ENCODE measurements at regions not wholly inside any gene's neighbourhood (a gene's known extent, or its start where the extent isn't known, plus 50 kb on each side); places are given as distances from the start of the nearest gene placed in this dataset.

DNA sequence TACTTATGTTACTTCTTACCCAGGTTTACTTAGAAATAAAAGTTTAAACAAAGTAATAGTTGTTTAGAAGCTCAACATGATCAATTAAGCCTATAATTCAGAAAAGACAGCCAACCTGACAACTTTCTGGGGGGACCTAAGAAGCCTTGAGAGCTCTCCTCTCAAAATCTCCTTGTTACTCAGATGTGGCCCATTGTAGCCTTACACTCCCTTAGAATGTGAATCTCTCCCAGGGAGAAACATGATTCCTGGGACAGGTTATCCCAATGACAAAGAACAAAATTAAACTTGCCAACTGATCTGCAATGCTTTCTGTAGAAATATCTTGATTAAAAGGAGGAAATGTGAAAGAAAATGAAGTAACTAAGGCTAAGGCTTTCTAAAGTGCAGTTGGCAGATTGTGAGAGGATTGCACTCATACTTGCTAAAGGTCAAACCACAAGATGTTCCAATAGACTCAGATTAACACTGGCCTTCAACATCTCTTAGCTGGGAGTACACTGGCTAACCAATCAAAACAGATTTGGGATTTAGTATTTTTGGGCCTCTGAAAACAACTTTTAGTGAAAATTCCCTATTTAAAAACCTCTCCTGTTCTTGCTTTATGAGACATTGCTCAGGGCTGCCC lies 72.3 kb upstream of the TMX1 start:
- Mint-ChIP-seq H3K36me3 (no peaks in the 10 kb centered on the region), H3K4me1 (peaks cover 16% of the 10 kb centered on the region), H3K27me3 (ENCODE audit: low read depth) (peaks cover 2% of the 10 kb centered on the region), H3K4me3 (no peak overlapping the region), H3K27ac (no peak overlapping the region), H3K9me3 (no peaks in the 10 kb centered on the region)
- DNase-seq (ENCODE audit: low spot score in 2 of 2, unreplicated experiment in 2 of 2): no peak
- TF ChIP-seq, protein P1, sequence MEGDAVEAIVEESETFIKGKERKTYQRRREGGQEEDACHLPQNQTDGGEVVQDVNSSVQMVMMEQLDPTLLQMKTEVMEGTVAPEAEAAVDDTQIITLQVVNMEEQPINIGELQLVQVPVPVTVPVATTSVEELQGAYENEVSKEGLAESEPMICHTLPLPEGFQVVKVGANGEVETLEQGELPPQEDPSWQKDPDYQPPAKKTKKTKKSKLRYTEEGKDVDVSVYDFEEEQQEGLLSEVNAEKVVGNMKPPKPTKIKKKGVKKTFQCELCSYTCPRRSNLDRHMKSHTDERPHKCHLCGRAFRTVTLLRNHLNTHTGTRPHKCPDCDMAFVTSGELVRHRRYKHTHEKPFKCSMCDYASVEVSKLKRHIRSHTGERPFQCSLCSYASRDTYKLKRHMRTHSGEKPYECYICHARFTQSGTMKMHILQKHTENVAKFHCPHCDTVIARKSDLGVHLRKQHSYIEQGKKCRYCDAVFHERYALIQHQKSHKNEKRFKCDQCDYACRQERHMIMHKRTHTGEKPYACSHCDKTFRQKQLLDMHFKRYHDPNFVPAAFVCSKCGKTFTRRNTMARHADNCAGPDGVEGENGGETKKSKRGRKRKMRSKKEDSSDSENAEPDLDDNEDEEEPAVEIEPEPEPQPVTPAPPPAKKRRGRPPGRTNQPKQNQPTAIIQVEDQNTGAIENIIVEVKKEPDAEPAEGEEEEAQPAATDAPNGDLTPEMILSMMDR (IDR thresholded peaks at IDR 0.05; ENCODE audit: unreplicated experiment): no peak

DNA sequence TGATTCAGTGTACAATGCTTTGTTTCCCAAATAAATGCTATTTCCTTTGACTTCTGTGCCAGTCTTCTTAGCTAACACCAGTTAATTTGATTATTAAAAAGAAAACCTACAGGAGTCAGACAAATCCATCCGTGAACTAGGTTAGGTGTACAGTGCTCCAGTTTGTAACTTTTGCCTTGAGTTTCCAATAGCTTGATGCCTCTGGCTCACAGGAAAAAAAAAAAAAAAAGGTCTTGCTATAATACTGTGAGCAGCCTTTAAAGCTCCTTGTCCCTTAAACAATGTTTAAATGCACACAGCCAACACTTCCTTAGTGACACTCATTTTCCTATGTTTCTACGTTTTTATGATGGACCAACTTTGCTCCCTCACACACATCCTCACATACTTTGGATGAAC lies 71.8 kb upstream of the TMX1 start:
- Mint-ChIP-seq H3K27me3 (ENCODE audit: low read depth) (peaks cover 2% of the 10 kb centered on the region), H3K36me3 (no peaks in the 10 kb centered on the region), H3K4me1 (peaks cover 10% of the 10 kb centered on the region), H3K9me3 (no peaks in the 10 kb centered on the region), H3K27ac (no peak overlapping the region), H3K4me3 (no peak overlapping the region)
- TF ChIP-seq, protein P1 (IDR thresholded peaks at IDR 0.05; ENCODE audit: unreplicated experiment): no peak
- DNase-seq (ENCODE audit: low spot score in 2 of 2, unreplicated experiment in 2 of 2): no peak

DNA sequence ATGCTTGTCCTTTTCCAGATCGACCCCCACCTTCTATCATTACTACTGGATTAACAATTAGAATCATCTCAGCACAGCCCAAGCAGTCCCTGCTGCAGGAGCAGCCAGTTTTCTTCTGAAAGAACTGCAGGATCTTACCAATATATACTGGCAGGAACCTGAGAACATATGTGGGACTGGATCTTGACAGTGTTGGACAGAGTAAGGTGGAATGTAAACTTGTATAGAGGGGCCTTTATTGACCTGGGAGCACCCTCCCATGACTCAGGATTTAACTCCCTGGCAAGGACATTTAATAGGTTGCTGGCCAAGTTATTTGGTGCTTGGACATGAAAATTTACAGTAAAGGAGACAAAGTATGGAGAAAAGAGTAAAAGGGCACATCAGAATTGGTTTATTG lies 66.2 kb upstream of the TMX1 start:
- H3K36me3 Mint-ChIP-seq: no peaks in the 10 kb centered on the region
- TF ChIP-seq, protein P1 (IDR thresholded peaks at IDR 0.05; ENCODE audit: unreplicated experiment): no peak
- peaks cover 3% of the 10 kb centered on the region for H3K4me1 Mint-ChIP-seq
- no peaks in the 10 kb centered on the region for H3K9me3 Mint-ChIP-seq
- no peak for DNase-seq (ENCODE audit: low spot score in 2 of 2, unreplicated experiment in 2 of 2)
- H3K4me3 Mint-ChIP-seq: no peak overlapping the region
- no peak overlapping the region for H3K27ac Mint-ChIP-seq
- H3K27me3 Mint-ChIP-seq (ENCODE audit: low read depth): peaks cover 28% of the 10 kb centered on the region

DNA sequence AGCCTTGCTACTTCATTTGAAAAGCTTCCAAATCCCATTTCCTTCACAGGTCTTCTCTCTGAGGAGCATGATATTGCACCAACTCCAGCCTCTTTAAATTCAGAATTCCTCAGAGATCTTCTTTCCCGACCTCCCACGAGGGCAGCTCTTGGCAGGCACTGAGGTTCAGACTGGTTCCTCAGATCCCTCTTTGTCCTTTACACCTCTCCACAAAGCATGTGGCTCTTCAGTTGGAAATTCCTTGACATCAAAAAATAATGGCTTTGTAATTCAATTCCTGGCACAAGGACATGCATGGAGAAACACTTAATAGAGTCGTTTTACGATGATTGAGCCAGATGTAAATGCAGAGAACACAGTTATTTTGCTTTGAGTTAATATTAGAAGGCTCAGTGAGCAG lies 63.2 kb upstream of the TMX1 start:
- no peak for DNase-seq (ENCODE audit: low spot score in 2 of 2, unreplicated experiment in 2 of 2)

DNA sequence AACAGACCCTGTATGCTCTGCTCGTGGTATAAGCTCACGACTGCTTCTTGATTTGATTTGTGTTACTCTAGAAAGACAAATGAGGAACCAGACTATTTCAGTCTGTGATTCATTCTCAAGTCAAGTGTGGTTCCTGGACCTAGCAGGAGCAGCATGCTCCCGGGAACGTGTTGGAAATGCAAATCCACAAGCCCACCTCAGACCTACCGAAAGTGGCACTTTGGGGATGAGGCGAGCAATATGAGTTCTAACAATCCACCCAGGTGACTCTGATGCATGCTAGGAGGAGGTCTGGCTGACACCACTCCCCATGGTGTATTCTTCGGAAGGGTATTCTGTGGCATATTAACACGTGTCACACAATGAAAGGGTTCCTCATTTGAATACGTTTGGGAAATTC lies 59.5 kb upstream of the TMX1 start:
- TF ChIP-seq, protein P1 (IDR thresholded peaks at IDR 0.05; ENCODE audit: unreplicated experiment): no peak
- H3K9me3 Mint-ChIP-seq: no peaks in the 10 kb centered on the region
- H3K4me1 Mint-ChIP-seq: peaks cover 3% of the 10 kb centered on the region
- H3K27ac Mint-ChIP-seq: no peak overlapping the region
- DNase-seq (ENCODE audit: low spot score in 2 of 2, unreplicated experiment in 2 of 2): no peak
- H3K4me3 Mint-ChIP-seq: no peak overlapping the region
- peaks cover 18% of the 10 kb centered on the region for H3K27me3 Mint-ChIP-seq (ENCODE audit: low read depth)
- H3K36me3 Mint-ChIP-seq: no peaks in the 10 kb centered on the region

More for the DNA sequence above, 63.2 kb upstream of the TMX1 start:
- H3K4me3 Mint-ChIP-seq: no peak overlapping the region
- peaks cover 32% of the 10 kb centered on the region for H3K27me3 Mint-ChIP-seq (ENCODE audit: low read depth)
- no peak overlapping the region for H3K27ac Mint-ChIP-seq
- H3K4me1 Mint-ChIP-seq: peaks cover 3% of the 10 kb centered on the region
- no peaks in the 10 kb centered on the region for H3K36me3 Mint-ChIP-seq
- no peaks in the 10 kb centered on the region for H3K9me3 Mint-ChIP-seq
- TF ChIP-seq, protein P1 (IDR thresholded peaks at IDR 0.05; ENCODE audit: unreplicated experiment): no peak

DNA sequence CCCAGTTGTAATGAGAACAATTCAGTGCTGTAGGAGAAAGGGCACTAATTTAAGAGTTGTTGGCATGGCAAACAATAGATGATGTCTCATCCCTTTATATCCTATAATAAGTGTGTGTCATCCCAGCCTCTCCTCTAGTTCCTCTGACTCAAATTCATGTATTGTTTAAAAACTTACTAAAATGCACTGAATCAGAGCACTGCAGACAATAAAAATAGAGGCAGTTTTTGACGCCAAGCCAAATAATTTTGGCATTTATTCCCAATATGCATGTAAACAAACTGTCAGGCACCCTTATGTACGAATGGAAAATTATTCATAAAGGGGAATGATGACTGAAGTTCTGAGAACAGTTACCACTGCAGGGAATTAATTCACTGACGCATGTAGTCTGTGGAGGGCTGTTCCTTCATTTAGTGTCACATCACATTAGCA lies 57.9 kb upstream of the TMX1 start:
- no peaks in the 10 kb centered on the region for H3K9me3 Mint-ChIP-seq
- DNase-seq (ENCODE audit: low spot score in 2 of 2, unreplicated experiment in 2 of 2): no peak
- H3K36me3 Mint-ChIP-seq: no peaks in the 10 kb centered on the region
- peaks cover 4% of the 10 kb centered on the region for H3K27me3 Mint-ChIP-seq (ENCODE audit: low read depth)
- TF ChIP-seq, protein P1 (IDR thresholded peaks at IDR 0.05; ENCODE audit: unreplicated experiment): no peak
- no peak overlapping the region for H3K4me3 Mint-ChIP-seq
- no peak overlapping the region for H3K27ac Mint-ChIP-seq
- no peaks in the 10 kb centered on the region for H3K4me1 Mint-ChIP-seq
